GM23248 (cell line): ENCODE measurements at regions not wholly inside any gene's neighbourhood (a gene's known extent, or its start where the extent isn't known, plus 50 kb on each side); places are given as distances from the start of the nearest gene placed in this dataset.
"Not testable (repeated sequence)": the region's sequence is repeated elsewhere in the genome, so short reads cannot be mapped to it uniquely, and the experiment has no call there.

Experiments used
- EZH2 ChIP-seq: fragments of 200-600 bp; sonication (generic); IDR thresholded peaks from 2 replicates; pipeline ENCODE4 v1.6.1; 2018; ENCODE audit warnings: antibody characterized with exemption, mild to moderate bottlenecking; ENCODE audit not compliant: insufficient read depth, poor library complexity, severe bottlenecking
- EZH2phosphoT487 ChIP-seq: fragments of 200-600 bp; sonication (generic); IDR thresholded peaks from 2 replicates; pipeline ENCODE4 v1.6.1; 2018; ENCODE audit warnings: antibody characterized with exemption, moderate library complexity, mild to moderate bottlenecking, low read depth; ENCODE audit not compliant: insufficient read depth

DNA sequence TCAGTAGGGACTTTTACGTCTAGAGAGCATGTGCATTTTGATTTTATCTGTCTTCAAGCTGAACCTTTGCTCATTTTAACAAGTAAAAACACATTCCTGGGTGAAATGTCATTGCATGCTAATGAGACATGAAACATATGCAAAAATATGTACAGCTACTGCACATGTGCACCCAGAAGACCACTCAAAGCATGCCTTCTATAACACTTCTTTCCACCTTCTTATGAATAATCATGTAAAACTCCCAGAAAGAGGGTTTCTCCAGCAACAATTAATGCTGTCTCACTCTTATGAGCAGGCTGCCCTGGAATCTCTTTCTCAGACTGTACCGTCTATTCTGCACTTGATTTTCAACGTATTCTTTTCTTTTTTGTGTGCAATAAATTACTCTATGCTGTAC, 4148.1 kb upstream of the TPTE start:
- not testable (repeated sequence) for TF ChIP-seq EZH2, EZH2phosphoT487
